HCT116 (cell line): ENCODE measurements at regions not wholly inside any gene's neighbourhood (a gene's known extent, or its start where the extent isn't known, plus 50 kb on each side); places are given as distances from the start of the nearest gene placed in this dataset.

Experiments
- ATAC-seq: fragments of 200-7000 bp; cut with Tn5 transposase; 2 replicates; pipeline ENCODE4 v1.9.1; 2020; ENCODE audit warnings: mild to moderate bottlenecking, moderate library complexity
- BruUV-seq: library from RNA; stranded (reverse); fragments of 400-500 nt; replicated peaks from 2 replicates; lab custom pipeline; 2021; lab: Mats Ljungman, UMichigan
- CTCF ChIA-PET: fragments of 300-600 bp; sonication (Branson Sonifier 250); formaldehyde crosslinking; loops from one replicate; lab custom pipeline; 2021; ENCODE audit warnings: antibody characterized with exemption; lab: Charles Lee
- POLR2A ChIA-PET: fragments of 300-600, 350-600 bp; sonication (Branson Sonifier 250); formaldehyde crosslinking; loops from one replicate; lab custom pipeline; 2021; ENCODE audit warnings: antibody characterized with exemption; lab: Charles Lee
- RAD21 ChIA-PET, 2 experiments: fragments of 300-600 bp; sonication (Branson Sonifier 250); formaldehyde crosslinking; loops; one replicate each; lab custom pipeline; 2023; ENCODE audit warnings: low total read pairs in 2 of 2; ENCODE audit not compliant: uncharacterized antibody in 2 of 2, unreplicated experiment in 2 of 2, low non-redundant PET in 1 of 2; lab: Charles Lee
- DNase-seq: peaks from one replicate; pipeline ENCODE4 v3.0.0-alpha.2; 2010; ENCODE audit warnings: low read depth, low spot score
- H2AFZ ChIP-seq: fragments of 200-600 bp; shearing (Covaris generic), sonication (generic); 2 replicates; pipeline ENCODE4 v1.6.1; 2017; ENCODE audit warnings: low read depth, mixed run types, mixed read lengths, antibody characterized with exemption, low read length; ENCODE audit not compliant: poor library complexity, severe bottlenecking
- H3K27ac ChIP-seq: 2 replicates; pipeline ENCODE4 v1.5.1; 2012; ENCODE audit warnings: low read depth, low read length
- H3K27me3 ChIP-seq: fragments of 200-600 bp; sonication (generic); 2 replicates; pipeline ENCODE4 v1.6.1; 2016; ENCODE audit warnings: mixed run types, low read length, mixed read lengths; ENCODE audit not compliant: insufficient read depth
- H3K36me3 ChIP-seq, 2 experiments: fragments of 200-500 bp in 1 of 2; fragments of 200-600 bp in 1 of 2; sonication (Bioruptor generic) in 1 of 2; sonication (generic) in 1 of 2; 2 replicates each; pipeline versions ENCODE4 v1.5.1 to v1.6.1; 2014 to 2016; ENCODE audit warnings: low read length in 2 of 2, inconsistent platforms in 1 of 2, mixed read lengths in 1 of 2, mixed run types in 1 of 2; ENCODE audit not compliant: insufficient read depth in 2 of 2, control insufficient read depth in 1 of 2
- H3K4me1 ChIP-seq, 2 experiments: fragments of 200-600 bp in 1 of 2; sonication (generic) in 1 of 2; 2 replicates each; pipeline versions ENCODE4 v1.5.1 to v1.6.1; 2012 to 2017; ENCODE audit warnings: low read length in 2 of 2, inconsistent platforms in 1 of 2, mild to moderate bottlenecking in 1 of 2, mixed read lengths in 1 of 2, mixed run types in 1 of 2, moderate library complexity in 1 of 2; ENCODE audit not compliant: insufficient read depth in 2 of 2, control insufficient read depth in 1 of 2
- H3K4me2 ChIP-seq: fragments of 200-600 bp; sonication (generic); 2 replicates; pipeline ENCODE4 v1.6.1; 2017; ENCODE audit warnings: mixed run types, low read length, mixed read lengths
- H3K4me3 ChIP-seq, 2 experiments: fragments of 200-600 bp in 1 of 2; sonication (generic) in 1 of 2; replicated peaks in 1 of 2; 2 replicates each; pipeline ENCODE4 v1.5.1; 2011 to 2016; ENCODE audit warnings: low read length in 2 of 2, control low read depth in 1 of 2, low read depth in 1 of 2, mild to moderate bottlenecking in 1 of 2, mixed read lengths in 1 of 2, mixed run types in 1 of 2
- H3K79me2 ChIP-seq: fragments of 200-600 bp; sonication (generic); 2 replicates; pipeline ENCODE4 v1.6.1; 2017; ENCODE audit warnings: mild to moderate bottlenecking, mixed run types, low read length, moderate library complexity, mixed read lengths; ENCODE audit not compliant: insufficient read depth
- H3K9ac ChIP-seq: fragments of 200-600 bp; sonication (generic); 2 replicates; pipeline ENCODE4 v1.6.1; 2016; ENCODE audit warnings: low read length, mixed read lengths
- H3K9me2 ChIP-seq: fragments of 200-600 bp; sonication (generic), shearing (Covaris generic); 2 replicates; pipeline ENCODE4 v1.6.1; 2017; ENCODE audit warnings: mixed run types, mild to moderate bottlenecking, moderate library complexity; ENCODE audit not compliant: insufficient read depth
- H3K9me3 ChIP-seq, 2 experiments: fragments of 200-500 bp in 1 of 2; fragments of 200-600 bp in 1 of 2; sonication (Bioruptor generic) in 1 of 2; sonication (generic) in 1 of 2; 2 replicates each; pipeline ENCODE4 v1.6.1; 2014 to 2017; ENCODE audit warnings: low read length in 2 of 2, mixed read lengths in 2 of 2, inconsistent platforms in 1 of 2, low read depth in 1 of 2, mild to moderate bottlenecking in 1 of 2, mixed run types in 1 of 2, moderate library complexity in 1 of 2; ENCODE audit not compliant: control insufficient read depth in 1 of 2, insufficient read depth in 1 of 2
- H4K20me1 ChIP-seq: fragments of 200-600 bp; sonication (generic), shearing (Covaris generic); 2 replicates; pipeline ENCODE4 v1.6.1; 2017; ENCODE audit warnings: mixed run types, mild to moderate bottlenecking, moderate library complexity; ENCODE audit not compliant: insufficient read depth
- CEBPB ChIP-seq: IDR thresholded peaks from 2 replicates; pipeline ENCODE4 v1.6.1; 2012; ENCODE audit warnings: low read depth
- EZH2 ChIP-seq: fragments of 200-600 bp; sonication (generic); IDR thresholded peaks from 2 replicates; pipeline ENCODE4 v1.6.1; 2017; ENCODE audit warnings: antibody characterized with exemption, mixed run types
- FOSL1 ChIP-seq: IDR thresholded peaks from 2 replicates; pipeline ENCODE4 v1.6.1; 2012; ENCODE audit warnings: low read depth
- POLR2A ChIP-seq: IDR thresholded peaks from 2 replicates; pipeline ENCODE4 v1.7.0; 2011; ENCODE audit warnings: borderline replicate concordance; ENCODE audit not compliant: insufficient read depth, insufficient read length; ENCODE audit errors: extremely low read depth
- RAD21 ChIP-seq: IDR thresholded peaks from 2 replicates; pipeline ENCODE4 v1.6.1; 2012; ENCODE audit warnings: low read depth, mild to moderate bottlenecking
- SP1 ChIP-seq: IDR thresholded peaks from 2 replicates; pipeline ENCODE4 v1.6.1; 2012; ENCODE audit warnings: low read depth
- intact Hi-C: fragments of 100-400 bp; cut with micrococcal nuclease; formaldehyde crosslinking; loops from 2 replicates; pipeline ENCODE4 v1.10.0; 2022
- TF ChIP-seq, protein P1 (sequence below): IDR thresholded peaks from 2 replicates; pipeline ENCODE4 v1.6.1; 2012; ENCODE audit warnings: low read depth

DNA sequence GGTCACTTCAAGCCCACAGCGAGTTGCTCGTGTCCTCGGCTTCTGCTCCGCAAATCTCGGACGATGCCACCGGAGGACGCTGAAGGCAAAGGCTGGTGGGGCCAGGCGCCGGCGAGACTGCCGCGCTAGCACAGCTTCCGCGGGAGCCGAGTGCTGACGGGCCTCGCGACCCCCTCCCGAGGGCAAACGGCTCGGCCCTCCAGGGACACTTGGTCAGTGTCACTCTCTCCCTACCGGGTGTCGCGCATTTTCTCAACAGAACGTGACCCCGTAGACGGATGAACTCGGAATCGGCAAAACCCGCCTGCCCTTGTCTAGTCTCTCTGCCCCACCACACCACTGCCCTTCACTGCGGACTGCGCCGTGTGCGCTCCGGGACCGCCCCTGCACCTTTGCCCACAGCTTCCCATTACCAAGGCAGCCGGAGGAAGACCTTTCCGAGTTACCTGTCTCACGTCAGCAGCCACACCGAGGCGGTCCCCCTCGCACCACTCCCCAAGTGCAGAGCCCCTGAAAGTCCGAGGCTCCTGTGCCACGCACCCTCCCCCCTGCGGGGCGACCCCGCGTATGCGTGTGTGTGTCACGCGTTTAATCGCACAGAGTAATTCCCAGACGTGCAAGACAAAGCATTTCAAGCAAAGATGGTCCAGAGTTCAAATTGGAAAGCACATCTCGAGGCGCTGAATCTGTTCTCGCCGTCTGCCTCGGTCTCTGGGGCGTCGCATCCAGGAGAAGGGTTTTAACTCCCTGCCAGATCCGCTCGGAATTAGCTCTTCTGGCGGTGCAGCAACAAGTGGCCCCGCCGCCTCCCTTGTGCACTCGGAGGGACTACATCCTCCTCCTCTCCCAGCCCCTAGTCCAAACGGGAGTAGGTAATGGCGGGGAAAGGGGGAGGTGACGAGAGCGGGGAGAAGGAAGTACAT, 245.0 kb upstream of the TOPAZ1 start:
- ATAC-seq = no peak
- POLR2A ChIA-PET = no interaction called here

More for the DNA sequence above, 245.0 kb upstream of the TOPAZ1 start:
- H4K20me1 ChIP-seq = no peaks in the 10 kb centered on the region
- no peak overlapping the region for H3K27ac ChIP-seq
- RAD21 ChIA-PET = no interaction called here
- H3K79me2 ChIP-seq = no peaks in the 10 kb centered on the region
- no peaks in the 10 kb centered on the region for H3K9me2 ChIP-seq
- peaks cover 0 to 12% of the 10 kb centered on the region in 2 experiments; a peak in 2 of 4 replicates for H3K4me1 ChIP-seq
- no peak overlapping the region for H3K4me3 ChIP-seq
- H3K9ac ChIP-seq = no peak overlapping the region
- intact Hi-C loops = no loop called here
- no peak for DNase-seq
- no peak overlapping the region for H2AFZ ChIP-seq
- TF ChIP-seq FOSL1 (no peak), CEBPB (no peak), RAD21 (no peak), EZH2 (no peak), POLR2A (no peak), SP1 (no peak)
- TF ChIP-seq, protein P1, sequence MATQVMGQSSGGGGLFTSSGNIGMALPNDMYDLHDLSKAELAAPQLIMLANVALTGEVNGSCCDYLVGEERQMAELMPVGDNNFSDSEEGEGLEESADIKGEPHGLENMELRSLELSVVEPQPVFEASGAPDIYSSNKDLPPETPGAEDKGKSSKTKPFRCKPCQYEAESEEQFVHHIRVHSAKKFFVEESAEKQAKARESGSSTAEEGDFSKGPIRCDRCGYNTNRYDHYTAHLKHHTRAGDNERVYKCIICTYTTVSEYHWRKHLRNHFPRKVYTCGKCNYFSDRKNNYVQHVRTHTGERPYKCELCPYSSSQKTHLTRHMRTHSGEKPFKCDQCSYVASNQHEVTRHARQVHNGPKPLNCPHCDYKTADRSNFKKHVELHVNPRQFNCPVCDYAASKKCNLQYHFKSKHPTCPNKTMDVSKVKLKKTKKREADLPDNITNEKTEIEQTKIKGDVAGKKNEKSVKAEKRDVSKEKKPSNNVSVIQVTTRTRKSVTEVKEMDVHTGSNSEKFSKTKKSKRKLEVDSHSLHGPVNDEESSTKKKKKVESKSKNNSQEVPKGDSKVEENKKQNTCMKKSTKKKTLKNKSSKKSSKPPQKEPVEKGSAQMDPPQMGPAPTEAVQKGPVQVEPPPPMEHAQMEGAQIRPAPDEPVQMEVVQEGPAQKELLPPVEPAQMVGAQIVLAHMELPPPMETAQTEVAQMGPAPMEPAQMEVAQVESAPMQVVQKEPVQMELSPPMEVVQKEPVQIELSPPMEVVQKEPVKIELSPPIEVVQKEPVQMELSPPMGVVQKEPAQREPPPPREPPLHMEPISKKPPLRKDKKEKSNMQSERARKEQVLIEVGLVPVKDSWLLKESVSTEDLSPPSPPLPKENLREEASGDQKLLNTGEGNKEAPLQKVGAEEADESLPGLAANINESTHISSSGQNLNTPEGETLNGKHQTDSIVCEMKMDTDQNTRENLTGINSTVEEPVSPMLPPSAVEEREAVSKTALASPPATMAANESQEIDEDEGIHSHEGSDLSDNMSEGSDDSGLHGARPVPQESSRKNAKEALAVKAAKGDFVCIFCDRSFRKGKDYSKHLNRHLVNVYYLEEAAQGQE = no peak
- no peaks in the 10 kb centered on the region for H3K36me3 ChIP-seq
- BruUV-seq = no TSS peak
- no peak overlapping the region for H3K4me2 ChIP-seq
- H3K27me3 ChIP-seq = peaks cover 15% of the 10 kb centered on the region; the same call in 1 of the 2 replicates
- CTCF ChIA-PET = no interaction called here
- H3K9me3 ChIP-seq = no peaks in the 10 kb centered on the region
